HCT116 (cell line): ENCODE measurements at regions not wholly inside any gene's neighbourhood (a gene's known extent, or its start where the extent isn't known, plus 50 kb on each side); places are given as distances from the start of the nearest gene placed in this dataset.

Experiments
- ATAC-seq: fragments of 200-7000 bp; cut with Tn5 transposase; 2 replicates; pipeline ENCODE4 v1.9.1; 2020; ENCODE audit warnings: mild to moderate bottlenecking, moderate library complexity
- BruUV-seq: library from RNA; stranded (reverse); fragments of 400-500 nt; replicated peaks from 2 replicates; lab custom pipeline; 2021; lab: Mats Ljungman, UMichigan
- CTCF ChIA-PET: fragments of 300-600 bp; sonication (Branson Sonifier 250); formaldehyde crosslinking; loops from one replicate; lab custom pipeline; 2021; ENCODE audit warnings: antibody characterized with exemption; lab: Charles Lee
- POLR2A ChIA-PET: fragments of 300-600, 350-600 bp; sonication (Branson Sonifier 250); formaldehyde crosslinking; loops from one replicate; lab custom pipeline; 2021; ENCODE audit warnings: antibody characterized with exemption; lab: Charles Lee
- RAD21 ChIA-PET, 2 experiments: fragments of 300-600 bp; sonication (Branson Sonifier 250); formaldehyde crosslinking; loops; one replicate each; lab custom pipeline; 2023; ENCODE audit warnings: low total read pairs in 2 of 2; ENCODE audit not compliant: uncharacterized antibody in 2 of 2, unreplicated experiment in 2 of 2, low non-redundant PET in 1 of 2; lab: Charles Lee
- DNase-seq: peaks from one replicate; pipeline ENCODE4 v3.0.0-alpha.2; 2010; ENCODE audit warnings: low read depth, low spot score
- H2AFZ ChIP-seq: fragments of 200-600 bp; shearing (Covaris generic), sonication (generic); 2 replicates; pipeline ENCODE4 v1.6.1; 2017; ENCODE audit warnings: low read depth, mixed run types, mixed read lengths, antibody characterized with exemption, low read length; ENCODE audit not compliant: poor library complexity, severe bottlenecking
- H3K27ac ChIP-seq: 2 replicates; pipeline ENCODE4 v1.5.1; 2012; ENCODE audit warnings: low read depth, low read length
- H3K27me3 ChIP-seq: fragments of 200-600 bp; sonication (generic); 2 replicates; pipeline ENCODE4 v1.6.1; 2016; ENCODE audit warnings: mixed run types, low read length, mixed read lengths; ENCODE audit not compliant: insufficient read depth
- H3K36me3 ChIP-seq, 2 experiments: fragments of 200-500 bp in 1 of 2; fragments of 200-600 bp in 1 of 2; sonication (Bioruptor generic) in 1 of 2; sonication (generic) in 1 of 2; 2 replicates each; pipeline versions ENCODE4 v1.5.1 to v1.6.1; 2014 to 2016; ENCODE audit warnings: low read length in 2 of 2, inconsistent platforms in 1 of 2, mixed read lengths in 1 of 2, mixed run types in 1 of 2; ENCODE audit not compliant: insufficient read depth in 2 of 2, control insufficient read depth in 1 of 2
- H3K4me1 ChIP-seq, 2 experiments: fragments of 200-600 bp in 1 of 2; sonication (generic) in 1 of 2; 2 replicates each; pipeline versions ENCODE4 v1.5.1 to v1.6.1; 2012 to 2017; ENCODE audit warnings: low read length in 2 of 2, inconsistent platforms in 1 of 2, mild to moderate bottlenecking in 1 of 2, mixed read lengths in 1 of 2, mixed run types in 1 of 2, moderate library complexity in 1 of 2; ENCODE audit not compliant: insufficient read depth in 2 of 2, control insufficient read depth in 1 of 2
- H3K4me2 ChIP-seq: fragments of 200-600 bp; sonication (generic); 2 replicates; pipeline ENCODE4 v1.6.1; 2017; ENCODE audit warnings: mixed run types, low read length, mixed read lengths
- H3K4me3 ChIP-seq, 2 experiments: fragments of 200-600 bp in 1 of 2; sonication (generic) in 1 of 2; replicated peaks in 1 of 2; 2 replicates each; pipeline ENCODE4 v1.5.1; 2011 to 2016; ENCODE audit warnings: low read length in 2 of 2, control low read depth in 1 of 2, low read depth in 1 of 2, mild to moderate bottlenecking in 1 of 2, mixed read lengths in 1 of 2, mixed run types in 1 of 2
- H3K79me2 ChIP-seq: fragments of 200-600 bp; sonication (generic); 2 replicates; pipeline ENCODE4 v1.6.1; 2017; ENCODE audit warnings: mild to moderate bottlenecking, mixed run types, low read length, moderate library complexity, mixed read lengths; ENCODE audit not compliant: insufficient read depth
- H3K9ac ChIP-seq: fragments of 200-600 bp; sonication (generic); 2 replicates; pipeline ENCODE4 v1.6.1; 2016; ENCODE audit warnings: low read length, mixed read lengths
- H3K9me2 ChIP-seq: fragments of 200-600 bp; sonication (generic), shearing (Covaris generic); 2 replicates; pipeline ENCODE4 v1.6.1; 2017; ENCODE audit warnings: mixed run types, mild to moderate bottlenecking, moderate library complexity; ENCODE audit not compliant: insufficient read depth
- H3K9me3 ChIP-seq, 2 experiments: fragments of 200-500 bp in 1 of 2; fragments of 200-600 bp in 1 of 2; sonication (Bioruptor generic) in 1 of 2; sonication (generic) in 1 of 2; 2 replicates each; pipeline ENCODE4 v1.6.1; 2014 to 2017; ENCODE audit warnings: low read length in 2 of 2, mixed read lengths in 2 of 2, inconsistent platforms in 1 of 2, low read depth in 1 of 2, mild to moderate bottlenecking in 1 of 2, mixed run types in 1 of 2, moderate library complexity in 1 of 2; ENCODE audit not compliant: control insufficient read depth in 1 of 2, insufficient read depth in 1 of 2
- H4K20me1 ChIP-seq: fragments of 200-600 bp; sonication (generic), shearing (Covaris generic); 2 replicates; pipeline ENCODE4 v1.6.1; 2017; ENCODE audit warnings: mixed run types, mild to moderate bottlenecking, moderate library complexity; ENCODE audit not compliant: insufficient read depth
- CTCF ChIP-seq, 3 experiments: fragments of 200-600 bp in 1 of 3; sonication (generic) in 1 of 3; IDR thresholded peaks in 2 of 3; conservative IDR thresholded peaks in 1 of 3; 2 replicates each; pipeline ENCODE4 v1.5.1; 2012 to 2017; ENCODE audit warnings: low read depth in 2 of 3, low read length in 2 of 3, antibody characterized with exemption in 1 of 3, borderline replicate concordance in 1 of 3, control low read depth in 1 of 3, mild to moderate bottlenecking in 1 of 3, mixed read lengths in 1 of 3, mixed run types in 1 of 3, moderate library complexity in 1 of 3; ENCODE audit not compliant: insufficient read depth in 1 of 3
- POLR2A ChIP-seq: IDR thresholded peaks from 2 replicates; pipeline ENCODE4 v1.7.0; 2011; ENCODE audit warnings: borderline replicate concordance; ENCODE audit not compliant: insufficient read depth, insufficient read length; ENCODE audit errors: extremely low read depth
- RAD21 ChIP-seq: IDR thresholded peaks from 2 replicates; pipeline ENCODE4 v1.6.1; 2012; ENCODE audit warnings: low read depth, mild to moderate bottlenecking
- SP1 ChIP-seq: IDR thresholded peaks from 2 replicates; pipeline ENCODE4 v1.6.1; 2012; ENCODE audit warnings: low read depth
- intact Hi-C: fragments of 100-400 bp; cut with micrococcal nuclease; formaldehyde crosslinking; loops from 2 replicates; pipeline ENCODE4 v1.10.0; 2022

- no peak overlapping the region for H3K4me2 ChIP-seq
- H3K9me3 ChIP-seq, result no peaks in the 10 kb centered on the region
- no peaks in the 10 kb centered on the region for H3K79me2 ChIP-seq
- H2AFZ ChIP-seq, result no peak overlapping the region
- BruUV-seq, result no TSS peak
- no peaks in the 10 kb centered on the region for H4K20me1 ChIP-seq
- H3K9ac ChIP-seq, result no peak overlapping the region
- ATAC-seq (no peak), DNase-seq (no peak)
- H3K4me1 ChIP-seq, result peaks cover 10 to 23% of the 10 kb centered on the region in 2 experiments
- H3K27ac ChIP-seq, result no peak overlapping the region
- H3K4me3 ChIP-seq, result no peak overlapping the region
- CTCF ChIA-PET, result interaction anchor here (1.5 kb wide), 1 partner anchor 182 kb away, joined by 6 read pairs; no protein-coding TSS in a partner anchor
- TF ChIP-seq CTCF (IDR thresholded peaks at IDR 0.05 in 2 of 3, conservative IDR thresholded peaks at IDR 0.05 in 1 of 3; ENCODE audit: borderline replicate concordance in 1 of 3, insufficient read depth in 1 of 3, low read depth in 2 of 3, low read length in 2 of 3), result peak in 2 of 3 experiments; percentile 14 to 22; a peak in 1 of 6 replicates
- TF ChIP-seq RAD21, result peak; percentile 30; the same call in 1 of the 2 replicates
- no peak for TF ChIP-seq SP1
- TF ChIP-seq, all 23 proteins: peak for 2
- Histone ChIP-seq H3K9me2 (no peaks in the 10 kb centered on the region), H3K27me3 (no peaks in the 10 kb centered on the region), H3K36me3 (no peaks in the 10 kb centered on the region)
- RAD21 ChIA-PET, result interaction anchor here in 1 of 2 experiments (1.2 kb wide), 1 partner anchor 181 kb away, joined by 5 read pairs; no protein-coding TSS in a partner anchor
- intact Hi-C loops, result loop anchor here (2.0 kb wide), 1 partner anchor 181 kb away; no protein-coding TSS in a partner anchor
- POLR2A ChIA-PET, result no interaction called here
Measured at GRCh38 chr11:13145461-13145860, 132.1 kb upstream of the BMAL1 start.

- ChIA-PET RAD21 (no interaction called here), POLR2A (no interaction called here), CTCF (interaction anchor here (4.6 kb wide), 1 partner anchor 186 kb away, joined by 31 read pairs; no protein-coding TSS in a partner anchor)
- intact Hi-C loops, result loop anchor here (5.0 to 10.0 kb wide), 2 partner anchors 133 to 815 kb away; no protein-coding TSS in a partner anchor
- H3K27me3 ChIP-seq, result no peaks in the 10 kb centered on the region
- no peak overlapping the region for H3K4me2 ChIP-seq
- BruUV-seq, result no TSS peak
- TF ChIP-seq POLR2A, result no peak
- TF ChIP-seq SP1, result no peak
- no peak overlapping the region for H2AFZ ChIP-seq
- H3K27ac ChIP-seq, result no peak overlapping the region
- no peak overlapping the region for H3K9ac ChIP-seq
- ATAC-seq (no peak), DNase-seq (no peak)
- H3K36me3 ChIP-seq, result no peaks in the 10 kb centered on the region
- no peaks in the 10 kb centered on the region for H3K79me2 ChIP-seq
- H3K9me3 ChIP-seq, result no peaks in the 10 kb centered on the region
- no peaks in the 10 kb centered on the region for H4K20me1 ChIP-seq
- H3K4me3 ChIP-seq, result no peak overlapping the region
- H3K4me1 ChIP-seq, result 0 out of 4 replicates have a peak, but pooled peaks cover 0 to 4% of the 10 kb centered on the region in 2 experiments
- H3K9me2 ChIP-seq, result no peaks in the 10 kb centered on the region
Measured at GRCh38 chr11:13149991-13150390, 127.6 kb upstream of the BMAL1 start.
